HG02571 (cell line): ENCODE measurements at regions not wholly inside any gene's neighbourhood (a gene's known extent, or its start where the extent isn't known, plus 50 kb on each side); places are given as distances from the start of the nearest gene placed in this dataset.

Experiments
- ATAC-seq: cut with Tn5 transposase; IDR thresholded peaks from one replicate; pipeline ENCODE4 v1.9.1; 2021; ENCODE audit warnings: mild to moderate bottlenecking, moderate library complexity; ENCODE audit not compliant: unreplicated experiment

DNA sequence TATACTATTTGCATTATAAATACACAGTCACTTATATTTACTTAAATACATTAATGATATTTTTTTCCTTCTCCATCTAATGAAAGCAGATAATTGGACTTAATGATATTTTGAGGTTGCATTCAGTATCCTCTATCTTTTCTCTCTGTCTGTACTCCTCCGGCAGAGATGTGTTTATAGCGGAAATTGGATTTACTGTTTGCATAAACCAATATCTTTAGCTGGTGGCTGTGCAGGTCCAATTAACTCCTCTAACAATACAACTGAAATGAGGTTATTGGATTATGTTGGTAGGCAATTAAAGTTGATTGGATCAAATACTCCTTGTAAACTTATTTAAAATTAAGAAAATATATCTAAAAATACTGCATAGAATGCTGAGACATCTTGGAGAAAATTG lies 1044.2 kb upstream of the SORCS1 start:
- ATAC-seq: no peak

DNA sequence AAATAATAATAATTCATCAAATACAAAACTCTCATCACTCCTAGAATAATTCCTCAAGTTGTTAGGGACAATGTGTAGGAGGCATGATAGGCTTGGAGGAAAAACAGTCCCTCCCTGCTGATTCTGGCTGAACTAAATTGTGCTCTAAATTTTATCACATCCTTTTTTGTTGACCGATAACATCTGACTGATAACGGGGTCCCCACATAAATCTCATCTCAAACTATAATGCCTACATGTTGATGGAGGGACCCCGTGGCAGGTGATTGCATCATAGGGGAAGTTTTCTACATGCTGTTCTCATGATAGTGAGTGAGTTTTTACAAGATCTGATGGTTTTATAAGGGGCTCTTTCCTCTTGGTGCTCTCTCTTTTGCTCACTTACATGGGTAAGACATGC lies 1043.5 kb upstream of the SORCS1 start:
- ATAC-seq: no peak

DNA sequence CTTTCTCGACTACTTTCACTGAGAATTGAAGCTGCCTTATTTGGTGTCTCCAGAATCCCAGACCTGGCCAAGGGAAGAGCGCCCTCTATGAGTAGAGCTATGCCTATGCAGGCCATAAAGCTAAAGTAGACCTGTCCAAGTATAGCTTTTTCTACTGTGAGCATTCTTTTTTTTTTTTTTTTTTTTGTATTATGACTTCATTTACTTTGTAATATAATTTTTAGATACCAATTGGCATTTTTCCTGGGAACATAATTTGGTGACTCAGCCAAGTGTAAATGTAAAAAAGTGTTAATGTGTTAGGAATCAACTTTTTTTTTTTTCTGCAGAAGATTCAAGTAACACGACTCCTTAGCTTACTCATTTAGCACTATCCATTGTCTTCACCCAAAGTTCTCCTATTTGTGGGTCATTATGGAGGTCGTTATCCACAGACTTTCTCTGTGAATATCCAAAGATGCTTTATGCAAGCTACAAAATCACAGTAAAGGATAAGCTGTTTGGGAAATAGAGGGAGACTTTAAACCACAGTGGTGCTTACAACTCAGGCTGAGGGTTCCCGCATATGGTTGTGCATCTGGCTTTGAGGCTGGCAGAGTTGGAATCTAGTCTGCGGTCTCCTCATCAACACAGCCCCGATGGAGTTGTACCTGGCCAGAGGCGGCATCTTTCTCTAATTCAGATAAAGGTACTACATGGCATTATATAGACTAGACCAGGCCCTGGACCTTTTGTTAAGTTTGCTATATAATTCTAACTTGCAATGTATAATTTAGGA lies 1040.2 kb upstream of the SORCS1 start:
- peak; percentile 65 for ATAC-seq

DNA sequence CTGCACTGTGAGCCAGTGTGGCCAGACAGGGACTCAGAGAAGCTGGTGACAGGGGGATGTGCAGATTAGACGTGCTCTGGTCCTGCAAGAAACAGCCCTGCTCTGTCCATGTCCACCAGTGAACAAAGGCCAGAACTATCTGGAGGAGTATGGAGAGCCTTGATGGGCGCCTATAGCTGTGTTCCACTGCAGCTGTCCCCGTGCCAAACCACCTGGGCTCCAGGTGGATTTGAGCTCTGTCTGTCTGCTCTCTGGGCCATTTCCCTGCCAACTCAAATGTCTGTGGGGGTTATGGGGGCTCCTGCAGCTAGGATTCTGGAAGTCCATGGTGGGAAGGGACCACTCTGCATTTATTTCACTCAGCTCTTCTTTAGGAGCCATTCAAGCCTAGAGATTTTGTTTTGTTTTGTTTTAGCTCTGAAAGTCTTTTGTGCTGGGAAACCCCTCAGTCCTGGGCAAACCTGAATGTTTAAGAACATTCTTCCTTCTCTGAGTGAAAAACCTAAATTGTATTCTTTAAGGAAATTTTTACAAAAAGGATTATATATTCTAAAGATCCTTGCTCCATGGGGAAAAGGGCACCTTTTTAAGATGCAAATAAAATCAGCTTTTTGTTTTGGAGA lies 1039.5 kb upstream of the SORCS1 start:
- ATAC-seq: no peak

DNA sequence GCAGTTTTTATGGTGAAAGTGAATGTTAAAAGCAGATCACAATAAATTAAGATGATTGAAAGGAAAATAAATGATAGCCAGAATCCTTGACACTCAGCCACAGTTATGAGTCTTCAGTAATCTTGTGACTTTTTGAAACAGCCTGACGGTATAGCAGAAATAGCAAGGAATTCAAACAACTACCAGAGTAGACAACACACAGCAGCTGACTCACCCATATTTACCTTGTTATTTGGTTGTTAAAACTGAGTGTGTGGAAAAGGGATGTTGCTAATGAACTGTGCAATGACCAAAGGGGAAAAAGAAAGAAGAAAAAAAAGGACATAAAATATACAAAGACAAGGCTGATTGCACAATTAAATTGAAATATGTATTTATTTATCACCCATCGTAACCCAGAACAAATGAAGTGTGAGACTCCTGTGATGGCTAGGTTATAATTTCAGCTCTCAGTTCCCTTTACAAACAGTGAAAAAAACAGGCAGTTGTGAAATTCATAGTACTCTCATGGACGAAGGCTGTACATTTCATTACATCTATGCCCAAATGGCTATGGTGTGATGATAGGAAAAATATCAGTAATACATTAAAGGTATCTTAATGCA lies 1023.0 kb upstream of the SORCS1 start:
- ATAC-seq: no peak

DNA sequence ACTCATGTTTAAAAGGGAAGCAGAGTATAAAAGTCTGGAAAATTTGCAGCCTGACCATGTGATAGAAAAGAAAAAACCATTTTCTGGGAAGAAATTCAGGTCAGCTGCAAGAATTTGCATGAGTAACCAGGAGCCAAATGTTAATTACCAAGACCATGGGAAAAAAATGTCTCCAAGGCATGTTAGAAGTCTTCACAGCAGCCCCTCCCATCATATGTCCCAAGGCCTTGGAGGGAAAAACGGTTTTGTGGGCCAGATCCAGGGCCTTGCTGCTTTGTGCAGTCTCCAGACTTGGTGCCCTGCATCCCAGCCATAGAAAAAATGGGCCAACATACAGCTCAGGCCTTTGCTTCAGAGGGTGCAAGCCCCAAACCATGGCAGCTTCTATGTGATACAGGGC lies 1019.6 kb upstream of the SORCS1 start:
- ATAC-seq: no peak

DNA sequence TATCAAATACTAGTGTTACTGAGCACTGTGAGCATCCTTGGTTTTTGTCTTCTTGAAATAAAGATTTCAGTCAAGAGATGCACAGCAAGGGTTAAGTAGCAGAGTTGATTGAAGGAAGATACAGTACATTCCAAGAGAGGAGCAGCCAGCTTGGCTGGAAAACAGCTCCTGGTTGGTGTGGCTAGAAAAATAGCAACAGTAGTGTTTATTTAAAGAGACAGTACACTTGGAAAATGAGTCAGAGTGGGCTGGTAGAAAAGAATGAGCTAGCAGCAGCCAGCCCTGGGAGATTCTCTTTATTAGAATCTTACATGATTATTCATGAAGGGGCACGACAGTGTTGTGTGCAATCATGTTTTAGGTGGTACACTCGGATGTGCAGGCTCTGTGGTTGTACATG lies 1016.4 kb upstream of the SORCS1 start:
- no peak for ATAC-seq

DNA sequence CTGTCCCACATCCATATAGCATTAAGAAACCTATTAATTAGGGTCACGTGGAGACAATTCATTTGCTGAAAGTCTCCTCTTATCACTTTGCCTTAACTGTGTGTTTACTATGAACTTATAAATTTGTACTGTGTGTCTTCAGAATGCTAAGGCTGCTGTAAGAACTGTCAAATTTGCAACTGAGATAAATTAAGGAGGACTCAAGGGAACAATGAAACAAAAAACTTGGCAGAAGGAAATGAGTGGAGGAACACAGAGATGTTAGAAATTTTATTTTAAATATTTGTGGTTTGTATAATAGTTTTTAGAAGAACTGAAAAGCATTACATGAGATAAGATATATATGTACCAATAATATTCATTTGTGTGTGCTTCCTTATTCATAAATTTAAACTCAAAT lies 1005.3 kb upstream of the SORCS1 start:
- ATAC-seq: no peak

DNA sequence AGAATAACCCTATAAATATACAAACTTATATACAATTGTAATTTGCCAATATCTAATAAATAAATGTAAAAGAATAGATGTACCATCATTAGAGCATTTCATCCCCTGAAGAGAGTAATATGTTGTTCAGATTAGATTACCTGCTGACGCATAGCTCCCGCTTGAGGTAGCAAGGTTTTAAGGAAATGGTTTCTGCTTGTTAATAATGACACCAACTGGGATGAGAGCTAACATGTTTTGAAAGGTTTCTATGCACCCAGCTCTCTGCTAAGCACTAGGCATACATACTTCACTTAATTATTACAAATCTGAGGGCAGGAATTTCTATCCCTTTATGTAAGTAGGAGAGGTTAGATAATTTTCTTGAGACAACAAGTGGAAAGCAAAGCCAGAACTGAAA lies 1003.3 kb upstream of the SORCS1 start:
- no peak for ATAC-seq

DNA sequence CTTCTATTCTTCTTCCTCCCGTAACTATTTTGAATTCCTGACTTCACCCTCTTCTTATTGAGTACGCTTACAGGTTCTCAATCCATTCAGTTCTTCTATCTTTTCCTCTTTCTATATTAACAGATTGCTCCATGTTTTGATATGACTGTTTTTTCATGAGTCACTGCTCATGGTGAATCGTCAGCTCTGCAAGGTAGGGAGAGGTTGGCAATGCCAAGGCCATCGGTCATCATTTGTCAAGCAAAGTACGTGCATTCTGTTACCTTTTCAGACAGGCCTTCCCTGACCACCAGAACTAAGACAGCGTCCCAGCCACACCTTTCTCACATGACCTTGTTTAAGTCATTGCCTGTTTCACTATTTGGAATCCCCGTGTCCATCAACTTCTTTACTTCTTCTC lies 1001.9 kb upstream of the SORCS1 start:
- no peak for ATAC-seq

DNA sequence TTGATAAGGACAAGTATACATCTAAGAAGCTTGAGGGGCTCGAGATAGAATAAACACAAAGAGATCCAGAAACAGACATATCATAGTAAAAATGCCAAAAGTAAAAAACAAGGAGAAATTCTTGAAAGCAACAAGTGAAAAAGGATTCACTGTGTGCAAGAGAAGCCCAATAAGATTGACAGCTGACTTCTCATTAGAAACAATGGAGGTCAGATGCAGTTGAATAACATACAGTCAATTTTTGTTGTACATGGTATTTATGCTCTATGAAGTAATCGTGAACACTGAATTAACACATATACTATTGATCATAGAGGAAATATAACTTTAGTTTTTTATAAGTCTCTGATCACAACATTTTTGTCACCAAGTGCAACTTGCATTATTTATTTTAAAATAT lies 982.8 kb upstream of the SORCS1 start:
- no peak for ATAC-seq

DNA sequence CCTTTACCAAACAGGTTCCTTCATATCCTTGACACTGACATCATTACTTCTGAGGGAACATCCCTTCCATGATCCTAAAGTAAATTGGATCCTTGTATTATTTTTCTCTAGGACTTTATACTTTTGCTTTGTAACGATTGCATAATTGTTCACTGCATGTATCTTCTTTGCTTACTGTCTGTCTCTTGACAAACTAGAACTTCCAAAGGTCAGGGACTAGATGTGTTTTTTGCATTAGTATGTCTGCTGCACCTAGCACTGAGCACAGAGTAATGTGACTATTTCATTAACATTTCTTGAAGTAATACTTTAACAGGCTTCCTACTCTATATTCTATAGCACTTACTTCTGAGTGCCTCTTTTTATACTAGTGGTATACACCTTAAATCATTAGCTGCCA lies 976.6 kb upstream of the SORCS1 start:
- no peak for ATAC-seq

DNA sequence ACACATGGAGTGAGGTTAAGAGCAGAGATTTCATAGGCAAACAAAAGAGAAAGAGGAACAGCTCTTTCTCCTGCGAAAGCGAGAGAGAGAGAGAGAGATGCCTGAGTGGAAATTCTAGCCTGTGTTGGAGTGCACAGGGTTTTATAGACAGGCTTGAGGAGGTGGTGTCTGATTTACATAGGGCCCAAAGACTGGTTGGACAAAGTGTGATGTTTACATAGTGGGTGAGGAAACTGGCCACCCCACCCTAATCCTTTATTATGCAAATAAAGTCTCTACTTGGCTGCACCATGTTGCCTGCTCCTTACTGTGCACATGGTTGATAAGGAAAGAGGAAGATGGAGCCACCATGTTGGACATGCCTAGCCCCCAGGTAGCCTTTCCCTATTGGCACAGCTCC lies 967.8 kb upstream of the SORCS1 start:
- ATAC-seq: no peak

DNA sequence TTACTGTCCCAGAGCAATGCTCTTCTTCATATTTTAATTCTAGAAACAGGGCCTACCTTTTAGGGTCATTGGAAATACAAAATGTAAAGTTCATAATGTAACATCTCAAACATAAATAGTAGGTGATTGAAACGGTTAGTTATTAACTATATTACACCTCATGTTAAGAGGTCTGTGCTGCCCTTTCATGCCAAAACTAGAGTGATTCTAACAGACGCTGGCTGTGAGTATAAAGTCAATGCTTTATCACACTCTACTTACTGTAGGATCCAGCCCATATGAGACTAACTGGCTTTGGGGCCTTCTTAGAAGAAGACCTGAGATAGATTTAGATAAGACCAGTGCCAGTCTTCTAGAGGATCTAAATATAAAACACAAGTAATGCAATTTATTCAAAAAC lies 966.1 kb upstream of the SORCS1 start:
- ATAC-seq: no peak

DNA sequence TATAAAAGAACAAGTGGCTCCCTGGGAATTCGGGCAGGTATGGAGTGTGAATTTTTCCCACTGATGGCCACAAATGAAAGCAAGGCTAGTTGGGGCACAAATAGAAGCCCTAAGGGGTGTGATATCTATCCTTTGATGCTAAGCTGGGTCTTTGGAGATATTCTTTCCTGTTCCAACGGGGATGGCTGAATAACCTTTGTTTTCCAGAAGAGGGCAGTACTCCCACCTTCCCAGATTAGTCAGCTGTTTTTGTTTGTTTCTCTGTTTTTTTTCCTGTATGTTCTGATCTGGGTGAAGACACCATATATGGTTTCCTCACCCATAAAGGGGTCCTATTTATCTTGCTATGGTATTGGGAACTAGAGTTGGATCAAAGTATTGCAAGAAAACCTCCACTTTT lies 947.7 kb upstream of the SORCS1 start:
- ATAC-seq: no peak

DNA sequence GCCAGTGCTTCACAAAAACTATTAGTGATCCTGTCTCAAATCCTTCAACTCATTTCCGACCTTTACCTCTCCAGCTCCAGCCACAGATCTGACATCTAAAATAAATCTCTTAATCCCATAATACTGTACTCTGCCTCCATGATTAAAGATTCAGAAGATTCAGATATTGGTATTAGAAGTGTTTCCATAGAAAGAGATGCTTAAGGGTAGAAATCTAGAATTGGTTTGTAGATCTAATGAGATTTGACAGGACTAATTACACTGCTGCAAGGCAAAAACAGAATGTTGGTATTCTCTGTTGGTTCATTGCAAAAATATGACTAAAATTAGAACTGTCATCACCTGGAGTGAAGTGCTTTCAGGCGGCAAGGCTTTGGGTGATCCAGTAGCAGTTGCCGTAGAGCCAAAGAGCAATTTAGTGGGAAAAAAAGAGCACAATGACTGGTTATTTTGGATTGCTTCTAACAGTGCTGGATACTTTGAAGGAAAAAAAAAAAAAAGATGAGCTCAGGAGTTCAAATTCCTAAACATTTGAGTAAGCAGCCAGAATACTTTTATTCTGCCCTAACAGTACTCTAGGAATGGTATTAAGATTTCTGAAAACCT lies 940.1 kb upstream of the SORCS1 start:
- no peak for ATAC-seq

DNA sequence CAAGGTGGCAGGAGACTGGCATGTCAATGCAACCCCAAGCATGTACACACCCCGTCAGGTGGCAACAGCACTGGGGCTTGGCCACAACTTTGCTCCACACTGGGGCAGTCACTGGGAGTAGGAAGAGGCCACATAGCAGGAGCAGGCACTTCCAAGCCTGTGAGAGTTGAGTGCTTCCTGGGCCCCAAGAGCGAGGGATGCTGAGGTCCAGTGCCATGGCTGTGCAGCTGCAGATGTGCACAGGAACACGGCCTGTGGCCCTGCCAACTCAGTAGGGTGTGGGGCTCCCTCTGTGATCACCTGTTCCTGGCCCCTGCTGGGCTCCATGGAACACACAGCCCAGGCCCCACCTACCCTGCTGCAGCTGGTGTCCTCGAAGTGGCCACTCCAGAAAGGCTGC lies 932.8 kb upstream of the SORCS1 start:
- ATAC-seq: no peak

DNA sequence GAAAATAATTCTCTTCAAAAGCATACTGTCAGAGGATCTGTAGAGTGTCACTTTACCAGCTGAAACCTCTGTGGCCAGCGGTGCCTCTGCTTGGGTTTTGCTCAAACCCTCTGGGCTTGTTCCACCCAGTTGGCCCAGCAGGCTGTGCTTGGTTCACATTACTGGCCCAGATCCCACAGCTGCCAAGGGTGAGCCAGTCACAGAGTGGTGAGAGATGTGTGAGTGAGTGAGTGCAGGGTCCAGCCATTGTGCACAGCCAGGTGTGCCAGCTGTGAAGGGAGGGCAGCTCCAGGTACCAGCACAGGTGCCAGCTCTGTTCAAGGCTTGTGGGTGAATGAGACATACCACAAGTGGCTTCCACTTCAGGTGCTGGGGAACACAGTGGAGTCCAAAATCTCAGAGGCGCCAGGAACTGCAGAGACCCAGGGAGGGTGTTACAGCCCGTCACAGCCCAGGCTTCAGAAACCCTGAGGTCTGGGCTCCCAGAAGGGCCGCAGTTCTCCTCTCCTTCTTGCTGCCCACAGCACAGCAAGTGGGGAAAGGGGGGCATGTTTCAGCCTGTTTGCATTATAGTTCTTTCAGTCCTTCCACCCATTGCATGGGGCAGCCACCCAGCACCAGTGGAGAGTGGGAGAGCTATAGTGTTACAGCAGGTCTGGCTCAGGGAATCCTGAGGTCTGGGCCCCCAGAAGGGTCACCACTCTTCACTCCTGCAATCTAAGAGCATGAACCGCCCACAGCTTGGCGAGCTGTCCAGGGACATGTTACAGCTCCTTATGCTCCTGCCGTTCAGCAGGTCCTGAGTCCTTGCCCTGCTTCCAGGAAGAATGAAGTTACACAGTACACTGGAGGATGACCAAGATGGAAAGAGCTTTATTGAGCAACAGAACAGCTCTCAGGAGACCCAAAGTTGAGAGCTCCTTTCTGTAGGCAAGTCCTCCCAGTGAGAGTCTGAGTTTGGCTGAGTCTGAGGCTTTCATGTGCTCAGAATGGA lies 931.7 kb upstream of the SORCS1 start:
- ATAC-seq: no peak

DNA sequence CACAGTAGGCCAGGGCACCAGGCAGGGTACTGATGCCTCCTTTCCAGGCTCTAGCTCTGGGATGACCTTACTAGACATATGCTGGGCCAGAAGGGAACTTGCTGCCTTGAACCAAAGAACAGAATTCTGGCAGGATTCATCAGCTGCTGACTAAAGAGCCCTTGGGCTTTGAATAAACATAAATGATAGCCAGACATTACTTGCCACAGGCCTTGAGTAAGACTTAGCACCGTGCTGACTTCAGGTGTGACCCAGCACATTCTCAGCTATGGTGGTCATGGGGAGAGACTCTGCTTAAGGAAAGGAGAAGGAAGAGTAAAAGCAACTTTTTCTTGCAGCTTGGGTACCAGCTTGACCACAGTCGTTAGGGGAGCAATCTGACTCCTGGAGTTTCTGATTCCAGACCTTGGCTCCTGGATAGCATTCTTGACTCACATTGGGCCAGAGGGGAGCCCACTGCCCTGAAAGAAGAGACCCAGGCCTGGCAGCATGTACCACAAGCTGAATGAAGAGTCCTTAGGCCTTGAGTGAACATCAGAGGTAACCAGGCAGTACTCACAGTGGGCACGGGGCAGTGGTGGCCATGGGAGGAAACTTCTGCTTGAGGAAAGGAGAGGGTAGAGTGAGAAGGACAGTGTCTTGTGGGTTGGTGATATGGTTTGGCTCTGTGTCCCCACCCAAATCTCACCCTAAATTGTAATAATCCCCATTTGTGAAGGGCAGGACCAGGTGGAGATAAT lies 926.1 kb upstream of the SORCS1 start:
- ATAC-seq: no peak

DNA sequence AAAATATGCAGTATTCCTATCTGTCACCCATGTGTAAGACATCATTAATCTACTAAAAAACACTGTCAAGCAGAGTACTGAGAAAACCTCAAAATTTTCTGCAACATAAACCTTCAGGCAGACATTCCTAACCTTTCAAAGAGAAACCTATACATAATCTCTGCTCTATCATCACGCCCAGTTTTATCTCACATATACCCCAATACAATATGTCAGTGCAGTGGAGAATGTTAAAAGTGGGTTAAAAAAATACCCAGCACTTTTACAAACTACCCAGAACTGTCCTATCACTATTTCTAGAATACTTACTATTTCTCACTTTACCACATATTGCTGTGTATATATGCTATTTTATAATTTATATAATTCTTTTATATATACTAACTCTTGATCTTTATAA lies 922.0 kb upstream of the SORCS1 start:
- no peak for ATAC-seq
